Hematopoietic multipotent progenitor cell treated with erythropoietin and hydrocortisone succinate and interleukin-3 and kit ligand, for 8 days (in vitro differentiated cells): ENCODE measurements at regions not wholly inside any gene's neighbourhood (a gene's known extent, or its start where the extent isn't known, plus 50 kb on each side); places are given as distances from the start of the nearest gene placed in this dataset.

Experiments
- DNase-seq: peaks from one replicate; pipeline ENCODE4 v3.0.0-alpha.2; 2015

DNA sequence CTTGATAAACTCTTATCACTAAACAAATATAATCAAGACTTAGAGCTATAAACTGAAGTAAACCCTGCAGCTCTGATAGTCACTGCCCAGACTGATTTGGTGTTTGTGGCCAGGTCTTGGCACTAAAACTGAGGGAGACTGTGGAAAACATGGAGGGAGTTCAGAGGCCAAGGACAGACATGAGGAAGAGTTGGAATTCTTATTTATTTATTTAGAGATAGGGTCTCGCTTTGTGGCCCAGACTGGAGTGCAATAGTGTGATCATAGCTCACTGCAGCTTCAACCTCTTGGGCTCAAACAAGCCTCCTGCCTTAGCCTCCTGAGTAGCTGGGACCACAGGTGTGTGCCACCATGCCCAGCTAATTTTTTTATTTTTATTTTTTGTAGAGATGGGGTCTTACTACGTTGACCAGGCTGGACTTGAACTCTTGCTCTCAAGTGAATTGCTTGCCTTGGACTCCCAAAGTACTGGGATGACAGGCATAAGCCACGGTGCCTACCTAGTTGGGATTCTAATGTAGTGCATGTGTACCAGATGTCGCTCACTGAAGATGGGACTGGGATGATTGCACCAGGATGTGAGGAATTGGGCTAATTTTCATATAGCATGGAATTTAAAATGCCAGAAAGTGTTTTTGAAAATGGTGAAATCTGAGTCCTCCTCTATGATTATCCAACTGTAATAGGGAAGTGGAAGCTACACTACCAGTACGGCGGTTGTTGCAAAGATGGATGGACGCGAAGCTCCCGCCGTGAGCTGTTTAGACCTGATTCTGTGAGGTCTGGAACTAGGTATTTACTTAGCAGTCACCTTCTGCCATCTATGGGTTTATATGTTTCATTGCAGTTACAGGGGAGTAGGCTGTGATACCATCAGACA, 52.7 kb upstream of the CTLA4 start:
- peak; percentile 66 for DNase-seq

DNA sequence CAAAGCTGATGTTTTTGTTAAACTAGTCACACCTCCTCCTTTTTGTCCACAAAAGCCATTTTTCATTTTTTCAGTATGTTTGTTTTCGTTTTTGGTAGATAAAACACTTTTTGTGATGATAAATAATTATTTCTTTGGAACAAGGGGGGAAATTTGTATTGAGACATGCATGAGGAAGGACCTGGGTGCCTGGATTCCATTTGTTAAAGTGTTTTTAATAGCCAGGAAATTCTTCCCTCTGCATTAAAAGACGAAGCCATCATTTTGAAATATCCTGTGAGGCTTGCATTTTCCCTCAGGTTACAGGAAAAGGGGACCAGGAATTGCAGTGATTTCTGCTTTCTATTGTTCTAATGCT, 52.1 kb upstream of the CTLA4 start:
- DNase-seq: no peak

DNA sequence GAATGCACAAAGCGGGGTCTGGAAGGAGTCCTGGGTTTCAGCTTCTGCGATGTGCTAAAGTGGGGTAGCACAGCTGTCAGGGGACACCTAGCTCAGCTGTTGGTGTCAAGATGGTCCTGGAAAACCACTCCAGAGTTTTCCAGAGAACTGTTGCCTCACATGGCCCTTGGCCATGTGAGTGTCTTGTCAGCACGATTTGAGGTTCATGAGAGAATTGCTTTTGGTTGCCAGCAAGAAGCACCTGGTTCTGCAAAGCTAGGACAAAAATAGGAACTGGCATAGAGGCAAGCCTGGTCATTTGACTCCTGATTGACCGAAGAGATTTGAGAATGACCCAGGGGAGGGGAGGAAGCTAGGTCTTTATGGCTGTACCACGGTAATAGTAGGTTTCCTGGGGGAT, 50.4 kb upstream of the CTLA4 start:
- DNase-seq: no peak
